GM10266 (cell line): ENCODE measurements at regions not wholly inside any gene's neighbourhood (a gene's known extent, or its start where the extent isn't known, plus 50 kb on each side); places are given as distances from the start of the nearest gene placed in this dataset.

Experiments used
- DNase-seq: peaks from one replicate; pipeline ENCODE4 v3.0.0; 2012; ENCODE audit errors: extremely low spot score
- CTCF ChIP-seq: IDR thresholded peaks from 2 replicates; pipeline ENCODE4 v1.5.1; 2012; ENCODE audit warnings: mild to moderate bottlenecking, low read depth; ENCODE audit not compliant: control insufficient read depth, insufficient read depth; ENCODE audit errors: missing control alignments

GRCh38 chr5:9863486-9863885, 233.3 kb upstream of the TAS2R1 start:
- no peak for DNase-seq
- no peak for TF ChIP-seq CTCF

GRCh38 chr5:9861666-9862256, 231.6 kb upstream of the TAS2R1 start:
- no peak for TF ChIP-seq CTCF
- DNase-seq: no peak

GRCh38 chr5:9859808-9860207, 229.7 kb upstream of the TAS2R1 start:
- TF ChIP-seq CTCF: no peak
- no peak for DNase-seq

- no peak for DNase-seq
- TF ChIP-seq CTCF: no peak
Observed at GRCh38 chr5:9858043-9858442, 227.9 kb upstream of the TAS2R1 start.

- no peak for TF ChIP-seq CTCF
- DNase-seq: no peak
Observed at GRCh38 chr5:9853309-9853708, 223.2 kb upstream of the TAS2R1 start.

- no peak for DNase-seq
- no peak for TF ChIP-seq CTCF
Observed at GRCh38 chr5:9852671-9853070, 222.5 kb upstream of the TAS2R1 start.

- no peak for DNase-seq
- no peak for TF ChIP-seq CTCF
Observed at GRCh38 chr5:9851458-9851857, 221.3 kb upstream of the TAS2R1 start.
